Keratinocyte (primary cell): ENCODE measurements at regions not wholly inside any gene's neighbourhood (a gene's known extent, or its start where the extent isn't known, plus 50 kb on each side); places are given as distances from the start of the nearest gene placed in this dataset.

Experiments used
- DNase-seq: peaks from one replicate; pipeline ENCODE4 v3.0.0-alpha.2; 2011; ENCODE audit warnings: low read depth, missing footprints, low spot score
- FAIRE-seq: peaks from 2 replicates; lab custom pipeline; 2011; peaks lifted over from hg19 to GRCh38; lab: Jason Lieb, UNC
- H2AFZ ChIP-seq: 2 replicates; pipeline ENCODE4 v1.6.0; 2012; ENCODE audit warnings: low read length, control low read depth, inconsistent platforms; ENCODE audit not compliant: control insufficient read depth
- H3K27ac ChIP-seq: 2 replicates; pipeline ENCODE4 v1.5.1; 2011; ENCODE audit warnings: low read length; ENCODE audit not compliant: control insufficient read depth, insufficient read depth
- H3K27me3 ChIP-seq: 3 replicates; pipeline ENCODE4 v1.6.0; 2011; ENCODE audit warnings: low read length; ENCODE audit not compliant: control insufficient read depth, insufficient read depth; ENCODE audit errors: extremely low read depth
- H3K36me3 ChIP-seq, 2 experiments: 2 replicates in 1 of 2; 3 replicates in 1 of 2; pipeline ENCODE4 v1.5.1; 2011; ENCODE audit warnings: low read length in 2 of 2, mild to moderate bottlenecking in 1 of 2; ENCODE audit not compliant: control insufficient read depth in 2 of 2, insufficient read depth in 2 of 2; ENCODE audit errors: extremely low read depth in 1 of 2
- H3K4me1 ChIP-seq: 3 replicates; pipeline ENCODE4 v1.5.1; 2011; ENCODE audit warnings: low read length; ENCODE audit not compliant: control insufficient read depth, insufficient read depth; ENCODE audit errors: extremely low read depth
- H3K4me2 ChIP-seq: 3 replicates; pipeline ENCODE4 v1.6.0; 2011; ENCODE audit warnings: low read depth, low read length; ENCODE audit not compliant: control insufficient read depth, insufficient read depth; ENCODE audit errors: extremely low read depth
- H3K4me3 ChIP-seq, 3 experiments: fragments of 200-600 bp in 1 of 3; sonication (generic) in 1 of 3; 2 replicates in 2 of 3; 3 replicates in 1 of 3; pipeline ENCODE4 v1.5.1; 2011 to 2016; ENCODE audit warnings: low read length in 3 of 3, mild to moderate bottlenecking in 3 of 3, control low read depth in 2 of 3, inconsistent platforms in 1 of 3, low read depth in 1 of 3, mixed read lengths in 1 of 3, mixed run types in 1 of 3, moderate library complexity in 1 of 3; ENCODE audit not compliant: control insufficient read depth in 2 of 3, insufficient read depth in 2 of 3; ENCODE audit errors: extremely low read depth in 1 of 3
- H3K79me2 ChIP-seq: 2 replicates; pipeline ENCODE4 v1.6.0; 2012; ENCODE audit warnings: low read length; ENCODE audit not compliant: control insufficient read depth, insufficient read depth
- H3K9ac ChIP-seq: 3 replicates; pipeline ENCODE4 v1.6.0; 2011; ENCODE audit warnings: low read length; ENCODE audit not compliant: control insufficient read depth, insufficient read depth; ENCODE audit errors: extremely low read depth
- H3K9me1 ChIP-seq: 3 replicates; pipeline ENCODE4 v1.6.0; 2011; ENCODE audit warnings: low read length; ENCODE audit not compliant: control insufficient read depth, insufficient read depth; ENCODE audit errors: extremely low read depth
- H3K9me3 ChIP-seq: 2 replicates; pipeline ENCODE4 v1.5.1; 2012; ENCODE audit warnings: low read depth, low read length; ENCODE audit not compliant: control insufficient read depth
- H4K20me1 ChIP-seq: 3 replicates; pipeline ENCODE4 v1.6.0; 2011; ENCODE audit warnings: low read length; ENCODE audit not compliant: control insufficient read depth, insufficient read depth; ENCODE audit errors: extremely low read depth
- EZH2 ChIP-seq: IDR thresholded peaks from one replicate; pipeline ENCODE4 v1.6.1; 2012; ENCODE audit warnings: inconsistent platforms, mild to moderate bottlenecking, low read length, moderate library complexity
- dilution Hi-C: fragments of 300-500 bp; cut with MboI; formaldehyde crosslinking; loops from one replicate; pipeline ENCODE4 v1.7.0; 2020; ENCODE audit warnings: low sequenced_read_pairs; ENCODE audit not compliant: extremely low pct_ligation_motif_present
- TF ChIP-seq, protein P1 (sequence below), 3 experiments: IDR thresholded peaks in 1 of 3; conservative IDR thresholded peaks in 1 of 3; optimal IDR thresholded peaks in 1 of 3; 2 replicates in 2 of 3; 3 replicates in 1 of 3; pipeline versions ENCODE3 to v1.5.1; 2011; ENCODE audit warnings: low read length in 3 of 3, mild to moderate bottlenecking in 3 of 3, moderate library complexity in 2 of 3, control low read depth in 1 of 3, inconsistent platforms in 1 of 3; ENCODE audit not compliant: insufficient read depth in 2 of 3; ENCODE audit errors: extremely low read depth in 1 of 3

DNA sequence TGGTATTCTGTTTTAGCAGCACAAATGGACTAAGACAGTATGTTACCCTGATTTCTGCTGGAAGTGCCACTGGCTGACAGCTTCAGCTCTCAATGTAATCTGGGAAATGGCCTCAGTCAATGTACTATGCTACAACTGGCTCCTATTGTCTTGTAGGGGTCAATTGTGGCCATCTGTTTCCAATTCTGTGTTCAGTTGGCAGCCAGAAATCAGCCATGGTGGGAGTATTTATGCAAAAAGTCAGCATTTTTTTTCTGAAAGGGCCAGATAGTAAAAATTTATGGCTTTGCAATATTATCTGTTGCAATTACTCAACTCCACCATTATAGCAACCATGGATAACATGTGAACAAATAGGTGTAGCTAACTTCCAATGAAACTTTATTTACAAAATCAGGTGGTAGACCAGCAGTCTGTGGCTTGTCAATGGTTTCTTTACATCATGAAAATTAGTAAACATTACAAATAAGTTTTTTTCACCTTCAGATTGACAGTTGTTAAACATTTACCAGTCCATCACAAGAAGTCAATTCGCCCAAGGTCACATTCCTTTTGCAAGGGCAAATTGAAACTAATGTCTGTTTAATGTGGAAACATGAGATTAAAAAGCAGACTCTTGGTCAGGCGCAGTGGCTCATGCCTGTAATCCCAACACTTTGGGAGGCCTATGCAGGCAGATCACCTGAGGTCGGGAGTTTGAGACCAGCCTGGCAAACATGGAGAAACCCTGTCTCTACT is 58.3 kb upstream of the TSHZ2 start:
- dilution Hi-C loops, result no loop called here
- TF ChIP-seq, protein P1, sequence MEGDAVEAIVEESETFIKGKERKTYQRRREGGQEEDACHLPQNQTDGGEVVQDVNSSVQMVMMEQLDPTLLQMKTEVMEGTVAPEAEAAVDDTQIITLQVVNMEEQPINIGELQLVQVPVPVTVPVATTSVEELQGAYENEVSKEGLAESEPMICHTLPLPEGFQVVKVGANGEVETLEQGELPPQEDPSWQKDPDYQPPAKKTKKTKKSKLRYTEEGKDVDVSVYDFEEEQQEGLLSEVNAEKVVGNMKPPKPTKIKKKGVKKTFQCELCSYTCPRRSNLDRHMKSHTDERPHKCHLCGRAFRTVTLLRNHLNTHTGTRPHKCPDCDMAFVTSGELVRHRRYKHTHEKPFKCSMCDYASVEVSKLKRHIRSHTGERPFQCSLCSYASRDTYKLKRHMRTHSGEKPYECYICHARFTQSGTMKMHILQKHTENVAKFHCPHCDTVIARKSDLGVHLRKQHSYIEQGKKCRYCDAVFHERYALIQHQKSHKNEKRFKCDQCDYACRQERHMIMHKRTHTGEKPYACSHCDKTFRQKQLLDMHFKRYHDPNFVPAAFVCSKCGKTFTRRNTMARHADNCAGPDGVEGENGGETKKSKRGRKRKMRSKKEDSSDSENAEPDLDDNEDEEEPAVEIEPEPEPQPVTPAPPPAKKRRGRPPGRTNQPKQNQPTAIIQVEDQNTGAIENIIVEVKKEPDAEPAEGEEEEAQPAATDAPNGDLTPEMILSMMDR (optimal IDR thresholded peaks at IDR 0.05 in 1 of 3, IDR thresholded peaks at IDR 0.05 in 1 of 3, conservative IDR thresholded peaks at IDR 0.05 in 1 of 3; ENCODE audit: extremely low read depth in 1 of 3, insufficient read depth in 2 of 3, low read length in 3 of 3), result no peak
- no peak for TF ChIP-seq EZH2
- Histone ChIP-seq H3K27ac (no peak overlapping the region), H3K27me3 (no peaks in the 10 kb centered on the region), H3K9me3 (no peaks in the 10 kb centered on the region), H3K4me3 (no peak overlapping the region), H3K4me2 (no peak overlapping the region), H3K9me1 (no peaks in the 10 kb centered on the region), H4K20me1 (no peaks in the 10 kb centered on the region), H3K79me2 (no peaks in the 10 kb centered on the region), H3K9ac (no peak overlapping the region), H2AFZ (no peak overlapping the region), H3K4me1 (no peaks in the 10 kb centered on the region), H3K36me3 (no peaks in the 10 kb centered on the region)
- DNase-seq, result no peak
- no peak for FAIRE-seq

- DNase-seq, result no peak
- Histone ChIP-seq H2AFZ (no peak overlapping the region), H3K79me2 (no peaks in the 10 kb centered on the region), H3K4me2 (no peak overlapping the region), H3K27me3 (no peaks in the 10 kb centered on the region), H3K27ac (no peak overlapping the region), H3K9me3 (no peaks in the 10 kb centered on the region), H3K9ac (no peak overlapping the region), H3K4me3 (no peak overlapping the region), H3K4me1 (no peaks in the 10 kb centered on the region), H4K20me1 (no peaks in the 10 kb centered on the region), H3K9me1 (no peaks in the 10 kb centered on the region), H3K36me3 (no peaks in the 10 kb centered on the region)
- FAIRE-seq, result no peak
- dilution Hi-C loops, result no loop called here
- TF ChIP-seq EZH2, result no peak
- TF ChIP-seq, protein P1 (optimal IDR thresholded peaks at IDR 0.05 in 1 of 3, IDR thresholded peaks at IDR 0.05 in 1 of 3, conservative IDR thresholded peaks at IDR 0.05 in 1 of 3; ENCODE audit: extremely low read depth in 1 of 3, insufficient read depth in 2 of 3, low read length in 3 of 3), result no peak
These were observed 66.7 kb upstream of the TSHZ2 start for GRCh38 chr20:52905241-52905994.
